C4-2B (cell line): ENCODE measurements at regions not wholly inside any gene's neighbourhood (a gene's known extent, or its start where the extent isn't known, plus 50 kb on each side); places are given as distances from the start of the nearest gene placed in this dataset.

Source experiments
- ZFX ChIP-seq: fragments of 450-650 bp; IDR thresholded peaks from 2 replicates; pipeline ENCODE4 v1.6.1; 2017
- TF ChIP-seq, protein P1 (sequence below): fragments of 450-650 bp; conservative IDR thresholded peaks from 2 replicates; pipeline ENCODE4 v1.5.1; 2017; ENCODE audit warnings: mild to moderate bottlenecking

GRCh38 chr18:76174451-76174850, 320.6 kb downstream of the ZNF516 start:
- TF ChIP-seq, protein P1, sequence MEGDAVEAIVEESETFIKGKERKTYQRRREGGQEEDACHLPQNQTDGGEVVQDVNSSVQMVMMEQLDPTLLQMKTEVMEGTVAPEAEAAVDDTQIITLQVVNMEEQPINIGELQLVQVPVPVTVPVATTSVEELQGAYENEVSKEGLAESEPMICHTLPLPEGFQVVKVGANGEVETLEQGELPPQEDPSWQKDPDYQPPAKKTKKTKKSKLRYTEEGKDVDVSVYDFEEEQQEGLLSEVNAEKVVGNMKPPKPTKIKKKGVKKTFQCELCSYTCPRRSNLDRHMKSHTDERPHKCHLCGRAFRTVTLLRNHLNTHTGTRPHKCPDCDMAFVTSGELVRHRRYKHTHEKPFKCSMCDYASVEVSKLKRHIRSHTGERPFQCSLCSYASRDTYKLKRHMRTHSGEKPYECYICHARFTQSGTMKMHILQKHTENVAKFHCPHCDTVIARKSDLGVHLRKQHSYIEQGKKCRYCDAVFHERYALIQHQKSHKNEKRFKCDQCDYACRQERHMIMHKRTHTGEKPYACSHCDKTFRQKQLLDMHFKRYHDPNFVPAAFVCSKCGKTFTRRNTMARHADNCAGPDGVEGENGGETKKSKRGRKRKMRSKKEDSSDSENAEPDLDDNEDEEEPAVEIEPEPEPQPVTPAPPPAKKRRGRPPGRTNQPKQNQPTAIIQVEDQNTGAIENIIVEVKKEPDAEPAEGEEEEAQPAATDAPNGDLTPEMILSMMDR, result no peak
- no peak for TF ChIP-seq ZFX
